DND-41 (cell line): ENCODE measurements at regions not wholly inside any gene's neighbourhood (a gene's known extent, or its start where the extent isn't known, plus 50 kb on each side); places are given as distances from the start of the nearest gene placed in this dataset.

Source experiments
- CTCF ChIP-seq: IDR thresholded peaks from 2 replicates; pipeline ENCODE4 v1.5.1; 2012; ENCODE audit warnings: borderline replicate concordance, low read length, moderate library complexity, mild to moderate bottlenecking; ENCODE audit not compliant: poor library complexity, severe bottlenecking; ENCODE audit errors: extremely low read depth
- EZH2 ChIP-seq: IDR thresholded peaks from 3 replicates; pipeline ENCODE4 v1.6.1; 2012; ENCODE audit warnings: borderline replicate concordance, low read depth, mild to moderate bottlenecking, moderate library complexity, low read length, inconsistent platforms; ENCODE audit not compliant: severe bottlenecking

GRCh38 chr14:49512571-49512970 lies 73.6 kb downstream of the RPS29 start:
- TF ChIP-seq CTCF, result no peak
- TF ChIP-seq EZH2, result no peak
